Ascending aorta (tissue), 2 donors: ENCODE measurements at regions not wholly inside any gene's neighbourhood (a gene's known extent, or its start where the extent isn't known, plus 50 kb on each side); places are given as distances from the start of the nearest gene placed in this dataset.

ENCODE experiments used
- DNase-seq, 2 donors: peaks; one replicate each; pipeline ENCODE4 v3.0.0-alpha.2; 2019; ENCODE audit warnings: low spot score in 2 of 2
- H3K27ac ChIP-seq, 2 donors: fragments of 200-600 bp; sonication (generic); one replicate each; pipeline ENCODE4 v1.5.1; 2016 to 2017; ENCODE audit warnings: mild to moderate bottlenecking in 1 of 2
- H3K27me3 ChIP-seq: fragments of 200-600 bp; sonication (generic); one replicate; pipeline ENCODE4 v1.5.1; 2017
- H3K36me3 ChIP-seq, 2 donors: fragments of 200-600 bp; sonication (generic); one replicate each; pipeline ENCODE4 v1.5.1; 2016
- H3K4me1 ChIP-seq, 2 donors: fragments of 200-600 bp; sonication (generic); one replicate each; pipeline ENCODE4 v1.5.1; 2016 to 2017; ENCODE audit warnings: mild to moderate bottlenecking in 1 of 2
- H3K4me3 ChIP-seq, 2 donors: fragments of 200-600 bp; sonication (generic); one replicate each; pipeline ENCODE4 v1.5.1; 2016 to 2017; ENCODE audit warnings: mild to moderate bottlenecking in 1 of 2
- H3K9me3 ChIP-seq, 2 donors: fragments of 200-600 bp; sonication (generic); one replicate each; pipeline ENCODE4 v1.5.1; 2016
- CTCF ChIP-seq, 3 experiments: fragments of 200-600 bp in 2 of 3; fragments of 450-650 bp in 1 of 3; sonication (generic) in 2 of 3; IDR thresholded peaks; one replicate each; pipeline ENCODE4 v1.5.1; 2016 to 2019; ENCODE audit warnings: antibody characterized with exemption in 3 of 3, mild to moderate bottlenecking in 1 of 3, moderate library complexity in 1 of 3
- intact Hi-C: fragments of 100-400 bp; cut with DNase I; formaldehyde crosslinking; loops from one replicate; pipeline ENCODE4 v1.15.1; 2023

- H3K36me3 ChIP-seq, result no peaks in the 10 kb centered on the region
- TF ChIP-seq CTCF (IDR thresholded peaks at IDR 0.05), result no peak
- DNase-seq, result no peak
- H3K27ac ChIP-seq, result no peak overlapping the region
- no peak overlapping the region for H3K4me3 ChIP-seq
- no peaks in the 10 kb centered on the region for H3K27me3 ChIP-seq
- no peaks in the 10 kb centered on the region for H3K4me1 ChIP-seq
- intact Hi-C loops, result no loop called here
- no peaks in the 10 kb centered on the region for H3K9me3 ChIP-seq
Measured at GRCh38 chr6:113354204-113354895, 502.8 kb upstream of the MARCKS start.

- no peak overlapping the region for H3K4me3 ChIP-seq
- no peak for DNase-seq
- no peaks in the 10 kb centered on the region for H3K27me3 ChIP-seq
- TF ChIP-seq CTCF (IDR thresholded peaks at IDR 0.05), result no peak
- no peaks in the 10 kb centered on the region for H3K36me3 ChIP-seq
- H3K9me3 ChIP-seq, result no peaks in the 10 kb centered on the region
- no peaks in the 10 kb centered on the region for H3K4me1 ChIP-seq
- intact Hi-C loops, result no loop called here
- no peak overlapping the region for H3K27ac ChIP-seq
Measured at GRCh38 chr6:113356139-113356538, 501.0 kb upstream of the MARCKS start.

- no peak for DNase-seq
- H3K4me1 ChIP-seq, result no peaks in the 10 kb centered on the region
- intact Hi-C loops, result no loop called here
- no peaks in the 10 kb centered on the region for H3K36me3 ChIP-seq
- H3K4me3 ChIP-seq, result no peak overlapping the region
- H3K27me3 ChIP-seq, result no peaks in the 10 kb centered on the region
- no peak overlapping the region for H3K27ac ChIP-seq
- no peak for TF ChIP-seq CTCF (IDR thresholded peaks at IDR 0.05)
- H3K9me3 ChIP-seq, result no peaks in the 10 kb centered on the region
Measured at GRCh38 chr6:113357041-113357440, 500.1 kb upstream of the MARCKS start.

- H3K27me3 ChIP-seq, result no peaks in the 10 kb centered on the region
- intact Hi-C loops, result no loop called here
- H3K9me3 ChIP-seq, result no peaks in the 10 kb centered on the region
- no peak overlapping the region for H3K4me3 ChIP-seq
- no peak for TF ChIP-seq CTCF (IDR thresholded peaks at IDR 0.05)
- DNase-seq, result no peak
- H3K36me3 ChIP-seq, result no peaks in the 10 kb centered on the region
- no peak overlapping the region for H3K27ac ChIP-seq
- no peaks in the 10 kb centered on the region for H3K4me1 ChIP-seq
Measured at GRCh38 chr6:113358063-113358583, 499.0 kb upstream of the MARCKS start.

GRCh38 chr6:113359155-113360140 is 497.7 kb upstream of the MARCKS start:
- Histone ChIP-seq H3K27me3 (no peaks in the 10 kb centered on the region), H3K4me3 (no peak overlapping the region), H3K4me1 (no peaks in the 10 kb centered on the region), H3K9me3 (no peaks in the 10 kb centered on the region), H3K36me3 (no peaks in the 10 kb centered on the region), H3K27ac (no peak overlapping the region)
- intact Hi-C loops, result no loop called here
- no peak for DNase-seq
- TF ChIP-seq CTCF (IDR thresholded peaks at IDR 0.05), result no peak
